SK-N-SH (cell line): ENCODE measurements at regions not wholly inside any gene's neighbourhood (a gene's known extent, or its start where the extent isn't known, plus 50 kb on each side); places are given as distances from the start of the nearest gene placed in this dataset.
"Not testable (repeated sequence)": the region's sequence is repeated elsewhere in the genome, so short reads cannot be mapped to it uniquely, and the experiment has no call there.

Experiments
- CTCF ChIP-seq: fragments of 200-600 bp; sonication (generic); IDR thresholded peaks from 2 replicates; pipeline ENCODE4 v1.6.1; 2017; ENCODE audit warnings: antibody characterized with exemption, mild to moderate bottlenecking, moderate library complexity
- GABPA ChIP-seq: IDR thresholded peaks from 2 replicates; pipeline ENCODE4 v1.4.0; 2012; ENCODE audit warnings: low read depth, mild to moderate bottlenecking
- MAX ChIP-seq: IDR thresholded peaks from 2 replicates; pipeline ENCODE4 v1.4.0; 2012; ENCODE audit warnings: low read depth
- POLR2AphosphoS5 ChIP-seq: IDR thresholded peaks from 2 replicates; pipeline ENCODE4 v1.6.1; 2012; ENCODE audit warnings: low read depth, low read length
- REST ChIP-seq: IDR thresholded peaks from 2 replicates; pipeline ENCODE4 v1.6.1; 2012; ENCODE audit warnings: mild to moderate bottlenecking, low read depth, low read length, moderate library complexity
- SMC3 ChIP-seq: IDR thresholded peaks from 2 replicates; pipeline ENCODE4 v1.6.1; 2012; ENCODE audit warnings: low read depth, low read length, improper control_type of control experiment
- YY1 ChIP-seq: IDR thresholded peaks from 2 replicates; pipeline ENCODE4 v1.4.0; 2012; ENCODE audit warnings: low read depth, mild to moderate bottlenecking

- TF ChIP-seq CTCF, YY1, POLR2AphosphoS5, MAX, GABPA, SMC3, REST: not testable (repeated sequence)
Measured at GRCh38 chr17:70381916-70382315, 212.6 kb downstream of the KCNJ2 start.
